ENCODE measurements at regions not wholly inside any gene's neighbourhood (a gene's known extent, or its start where the extent isn't known, plus 50 kb on each side); places are given as distances from the start of the nearest gene placed in this dataset.
"Not testable (repeated sequence)": the region's sequence is repeated elsewhere in the genome, so short reads cannot be mapped to it uniquely, and the experiment has no call there.

GRCh38 chr13:40356011-40356410 lies 310.4 kb downstream of the FOXO1 start:
- H3K27me3 Mint-ChIP-seq (ENCODE audit: insufficient read depth) = peaks cover 9% of the 10 kb centered on the region
- no peak overlapping the region for H3K27ac Mint-ChIP-seq
- no peak for TF ChIP-seq CTCF (IDR thresholded peaks at IDR 0.05)
- no peak for DNase-seq
- no peaks in the 10 kb centered on the region for H3K36me3 Mint-ChIP-seq (ENCODE audit: low read depth)
- H3K4me3 Mint-ChIP-seq = no peak overlapping the region
- peaks cover 10% of the 10 kb centered on the region for H3K4me1 Mint-ChIP-seq (ENCODE audit: low read depth)
- H3K9me3 Mint-ChIP-seq = peaks cover 5% of the 10 kb centered on the region; the same call in 1 of the 2 replicates

GRCh38 chr13:40356458-40356857 lies 310.0 kb downstream of the FOXO1 start:
- not testable (repeated sequence) for DNase-seq; H3K9me3 Mint-ChIP-seq; H3K36me3 Mint-ChIP-seq (ENCODE audit: low read depth); H3K27ac Mint-ChIP-seq; H3K4me3 Mint-ChIP-seq; H3K27me3 Mint-ChIP-seq (ENCODE audit: insufficient read depth)
- H3K4me1 Mint-ChIP-seq (ENCODE audit: low read depth) = peaks cover 10% of the 10 kb centered on the region

- DNase-seq = no peak
- Mint-ChIP-seq H3K4me3 (no peak overlapping the region), H3K36me3 (ENCODE audit: low read depth) (no peaks in the 10 kb centered on the region), H3K9me3 (no peaks in the 10 kb centered on the region; the same call in 1 of the 2 replicates), H3K4me1 (ENCODE audit: low read depth) (no peaks in the 10 kb centered on the region), H3K27ac (no peak overlapping the region), H3K27me3 (ENCODE audit: insufficient read depth) (peaks cover 4% of the 10 kb centered on the region; the same call in 1 of the 2 replicates)
- no peak for TF ChIP-seq CTCF (IDR thresholded peaks at IDR 0.05)
These were observed 303.9 kb downstream of the FOXO1 start for GRCh38 chr13:40362502-40362901.

GRCh38 chr13:40363653-40364052 lies 302.8 kb downstream of the FOXO1 start:
- Mint-ChIP-seq H3K4me1 (ENCODE audit: low read depth) (no peaks in the 10 kb centered on the region), H3K36me3 (ENCODE audit: low read depth) (no peaks in the 10 kb centered on the region), H3K9me3 (no peaks in the 10 kb centered on the region; the same call in 1 of the 2 replicates), H3K27me3 (ENCODE audit: insufficient read depth) (peaks cover 4% of the 10 kb centered on the region; the same call in 1 of the 2 replicates), H3K27ac (no peak overlapping the region), H3K4me3 (no peak overlapping the region)
- TF ChIP-seq CTCF (IDR thresholded peaks at IDR 0.05) = no peak
- no peak for DNase-seq

- no peaks in the 10 kb centered on the region for H3K36me3 Mint-ChIP-seq (ENCODE audit: low read depth)
- no peak overlapping the region for H3K4me3 Mint-ChIP-seq
- no peaks in the 10 kb centered on the region; the same call in 1 of the 2 replicates for H3K9me3 Mint-ChIP-seq
- no peaks in the 10 kb centered on the region for H3K4me1 Mint-ChIP-seq (ENCODE audit: low read depth)
- no peak for TF ChIP-seq CTCF (IDR thresholded peaks at IDR 0.05)
- peaks cover 4% of the 10 kb centered on the region; the same call in 1 of the 2 replicates for H3K27me3 Mint-ChIP-seq (ENCODE audit: insufficient read depth)
- DNase-seq = no peak
- H3K27ac Mint-ChIP-seq = no peak overlapping the region
These were observed 300.3 kb downstream of the FOXO1 start for GRCh38 chr13:40366119-40366518.

- Mint-ChIP-seq H3K27me3 (ENCODE audit: insufficient read depth) (peaks cover 4% of the 10 kb centered on the region; the same call in 1 of the 2 replicates), H3K9me3 (no peaks in the 10 kb centered on the region), H3K36me3 (ENCODE audit: low read depth) (no peaks in the 10 kb centered on the region)
These were observed 298.1 kb downstream of the FOXO1 start for GRCh38 chr13:40368127-40368891.

More at GRCh38 chr13:40368127-40368891, 298.1 kb downstream of the FOXO1 start:
- DNase-seq = no peak
- no peak overlapping the region for H3K27ac Mint-ChIP-seq
- no peak overlapping the region for H3K4me3 Mint-ChIP-seq
- no peak for TF ChIP-seq CTCF (IDR thresholded peaks at IDR 0.05)
- H3K4me1 Mint-ChIP-seq (ENCODE audit: low read depth) = no peaks in the 10 kb centered on the region

Data from HFFc6 (cell line).